Endometrium (tissue), 2 donors: ENCODE measurements at regions not wholly inside any gene's neighbourhood (a gene's known extent, or its start where the extent isn't known, plus 50 kb on each side); places are given as distances from the start of the nearest gene placed in this dataset.
"Not testable (repeated sequence)": the region's sequence is repeated elsewhere in the genome, so short reads cannot be mapped to it uniquely, and the experiment has no call there.

Experiments
- FAIRE-seq: peaks from 2 replicates; lab custom pipeline; 2012; peaks lifted over from hg19 to GRCh38; lab: Jason Lieb, UNC
- donor health status: control.
- donor health status: control.

DNA sequence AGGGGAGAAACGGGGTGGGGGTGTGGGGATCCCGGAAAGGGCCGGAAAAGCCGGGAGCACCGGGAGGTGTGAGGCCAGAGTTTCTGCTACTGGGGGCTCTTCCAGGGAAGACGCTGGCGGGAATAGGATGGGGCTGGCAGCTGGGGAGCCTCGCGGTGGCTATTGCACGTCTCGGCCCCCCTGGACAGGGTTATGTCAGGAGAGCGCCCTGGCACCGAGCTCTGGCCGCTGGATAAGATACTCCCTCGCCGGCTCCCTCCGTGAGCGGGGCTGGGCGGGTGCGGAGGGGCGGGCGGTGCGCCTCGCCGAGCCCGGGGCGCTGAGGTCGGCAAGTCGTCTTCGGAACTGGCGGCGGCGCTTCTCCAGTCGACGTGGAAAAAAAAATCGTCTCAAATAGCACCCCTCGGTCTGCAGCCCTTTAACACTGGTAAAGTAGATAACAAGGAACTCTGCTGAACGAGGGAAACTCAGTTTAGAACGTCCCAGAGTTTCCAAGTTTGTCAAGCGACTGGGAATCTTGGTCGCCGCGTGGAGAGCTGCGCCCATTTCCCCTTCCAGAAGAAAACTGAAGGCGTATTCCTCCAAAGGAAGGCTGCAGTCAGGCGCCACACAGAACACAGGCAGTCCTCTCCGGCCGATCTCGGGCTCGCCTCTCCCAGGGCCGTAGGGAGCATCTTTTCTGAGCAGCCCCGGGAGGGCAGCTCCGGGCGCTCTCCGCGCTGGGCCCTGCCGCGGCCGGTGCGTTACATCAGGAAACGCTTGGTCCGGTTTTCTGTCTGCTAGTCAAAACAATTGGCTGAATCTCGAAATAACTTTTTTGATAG is 115.1 kb downstream of the KCNRG start:
- no peak for FAIRE-seq

- FAIRE-seq = no peak
These were observed 117.0 kb downstream of the KCNRG start for GRCh38 chr13:50131920-50132903.

DNA sequence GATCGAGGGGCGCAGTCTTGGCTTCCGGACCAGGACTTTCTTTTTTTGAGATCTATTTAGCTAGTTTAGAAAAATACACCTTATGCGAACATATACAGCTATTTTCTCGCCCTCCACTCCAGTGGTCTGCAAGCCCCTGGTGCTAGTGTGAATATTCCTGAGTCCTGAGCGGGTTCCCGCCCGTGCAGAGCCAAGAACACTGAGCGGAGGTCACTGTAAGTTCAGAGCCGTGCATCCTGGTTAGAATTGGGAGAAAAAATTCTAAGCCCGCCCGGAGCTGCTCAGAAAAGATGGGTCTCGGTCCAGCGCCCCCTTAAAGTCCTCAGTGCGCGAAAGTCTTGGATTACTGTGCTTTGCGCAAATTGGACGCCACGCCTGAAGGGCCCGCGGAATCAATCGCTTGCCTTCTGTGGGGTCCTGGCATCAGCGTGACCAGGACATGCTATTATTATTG is 117.7 kb downstream of the KCNRG start:
- no peak for FAIRE-seq

DNA sequence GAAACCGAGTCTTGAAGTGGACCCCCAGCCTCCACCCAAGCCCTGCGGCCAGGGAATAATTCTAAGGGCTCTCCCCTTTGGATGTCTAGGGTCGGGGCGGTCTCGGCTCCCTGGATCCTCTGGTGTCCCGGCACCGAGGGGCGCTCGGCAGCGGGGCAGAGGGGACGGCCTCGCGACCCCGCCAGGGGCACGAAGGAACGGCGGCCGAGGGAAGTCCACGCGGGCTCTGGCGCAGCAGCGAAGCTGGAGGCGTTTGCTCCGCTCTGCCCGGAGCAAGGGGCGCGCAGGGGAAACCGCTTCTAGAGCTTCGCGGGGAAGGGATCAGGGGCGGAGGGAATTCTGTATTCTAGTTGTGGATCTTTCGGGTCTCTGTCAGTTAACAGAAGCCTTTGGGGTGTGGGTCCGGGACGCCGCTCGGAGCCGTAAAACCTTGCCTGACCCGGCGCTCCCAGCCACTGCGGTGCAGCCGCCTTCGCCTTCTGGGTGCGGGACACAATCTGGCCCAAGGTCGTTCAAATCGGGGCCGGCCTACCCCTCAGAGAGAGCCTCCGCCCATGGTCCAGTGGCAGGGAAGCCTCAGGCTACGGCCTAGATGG is 118.2 kb downstream of the KCNRG start:
- FAIRE-seq = no peak

DNA sequence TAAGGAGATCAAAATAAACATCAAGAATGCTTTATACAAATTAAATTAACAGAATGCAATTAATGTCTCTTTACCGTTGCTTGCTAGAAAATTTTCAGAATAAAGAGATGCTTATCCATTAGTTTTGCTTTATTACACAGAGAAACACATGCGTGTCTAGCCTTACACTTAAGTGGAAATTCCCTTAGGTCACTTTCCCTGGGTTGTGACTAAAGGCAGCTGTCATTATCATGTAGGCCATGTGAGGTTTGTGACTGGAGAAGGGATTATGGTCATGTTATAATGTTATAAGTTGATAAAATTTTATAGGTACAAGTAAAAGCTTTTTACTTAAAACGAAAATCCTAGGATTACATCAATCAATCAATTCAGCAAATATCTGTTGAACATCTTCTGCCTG is 121.0 kb downstream of the KCNRG start:
- no peak for FAIRE-seq

DNA sequence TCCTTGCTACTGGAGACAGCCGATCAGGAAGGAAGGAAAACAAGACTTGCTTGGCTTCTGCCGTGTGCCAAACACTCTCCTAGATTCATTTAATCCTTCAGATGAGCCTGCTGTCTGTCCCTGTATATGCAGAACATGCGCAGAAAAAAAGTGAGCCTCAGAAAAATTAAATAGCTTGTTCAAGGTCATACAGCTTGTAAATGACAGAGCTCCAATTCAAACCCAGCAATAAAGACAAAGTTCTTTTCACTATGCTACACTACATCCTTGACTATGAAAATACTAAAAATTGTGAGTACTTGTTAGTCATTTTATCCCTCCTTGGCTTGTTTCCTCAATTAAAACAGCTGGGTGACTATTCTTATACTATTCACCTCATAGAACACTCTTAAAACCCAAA is 121.4 kb downstream of the KCNRG start:
- FAIRE-seq = no peak

- FAIRE-seq = not testable (repeated sequence)
These were observed 124.2 kb downstream of the KCNRG start for GRCh38 chr13:50139435-50139934.

DNA sequence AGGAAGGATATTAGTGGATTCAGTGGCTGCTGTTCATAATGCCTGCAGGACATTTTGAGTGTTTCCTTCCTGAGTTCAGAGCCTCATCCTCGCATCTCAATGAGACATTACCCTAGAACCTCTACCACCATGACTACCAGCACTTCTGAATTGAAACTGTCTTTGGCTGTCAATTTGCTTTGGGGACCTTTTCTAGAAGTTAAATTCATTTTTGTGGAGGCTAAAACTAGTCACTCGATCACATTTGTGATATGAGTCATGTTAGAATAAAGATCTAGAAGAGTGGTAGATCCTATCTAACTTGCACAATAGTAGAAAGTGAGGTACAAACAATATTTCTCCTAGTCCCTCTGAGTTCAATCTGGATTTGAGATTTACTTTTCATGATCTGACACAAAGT is 124.9 kb downstream of the KCNRG start:
- no peak for FAIRE-seq

DNA sequence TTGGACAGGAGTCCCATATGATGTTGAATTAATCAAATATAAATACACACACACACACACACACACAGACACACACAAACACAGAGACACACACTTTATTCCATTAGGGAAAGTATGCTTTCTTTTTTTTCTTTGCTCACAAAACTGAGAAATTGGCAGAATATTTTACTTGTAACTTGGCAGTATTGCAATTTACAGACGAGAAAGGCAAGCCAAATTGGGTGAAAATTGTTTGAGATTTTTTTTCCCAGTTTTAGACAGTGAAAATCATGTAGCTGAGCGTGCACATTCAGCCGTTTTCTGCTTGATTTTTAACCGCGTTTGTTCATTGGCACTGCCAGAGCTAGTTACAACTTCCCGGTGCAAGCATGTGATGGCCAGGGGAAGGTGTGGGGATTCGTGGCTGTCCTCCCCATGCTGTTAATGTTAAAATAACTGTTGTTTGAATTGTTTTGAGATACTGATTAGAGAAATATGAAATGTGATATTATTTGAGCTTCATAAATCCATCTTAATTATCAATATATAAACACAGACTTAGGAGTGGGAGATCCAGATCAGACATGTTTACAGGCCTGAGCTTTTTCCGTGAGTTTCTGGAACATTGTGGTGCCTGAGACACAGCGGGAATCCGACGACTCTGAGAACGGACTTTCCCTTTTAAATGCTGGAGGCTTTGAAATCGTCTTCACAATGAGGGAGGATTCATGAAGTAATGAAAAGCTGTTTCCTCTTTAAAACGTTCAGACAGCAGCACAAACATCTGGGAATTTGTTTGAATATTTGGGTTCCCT is 125.5 kb downstream of the KCNRG start:
- FAIRE-seq = no peak

- FAIRE-seq = no peak
These were observed 126.2 kb downstream of the KCNRG start for GRCh38 chr13:50141375-50141975.

GRCh38 chr13:50144246-50145160 is 129.3 kb downstream of the KCNRG start:
- no peak for FAIRE-seq

- FAIRE-seq = peak; percentile 53
These were observed 134.0 kb downstream of the KCNRG start for GRCh38 chr13:50149214-50149613.

DNA sequence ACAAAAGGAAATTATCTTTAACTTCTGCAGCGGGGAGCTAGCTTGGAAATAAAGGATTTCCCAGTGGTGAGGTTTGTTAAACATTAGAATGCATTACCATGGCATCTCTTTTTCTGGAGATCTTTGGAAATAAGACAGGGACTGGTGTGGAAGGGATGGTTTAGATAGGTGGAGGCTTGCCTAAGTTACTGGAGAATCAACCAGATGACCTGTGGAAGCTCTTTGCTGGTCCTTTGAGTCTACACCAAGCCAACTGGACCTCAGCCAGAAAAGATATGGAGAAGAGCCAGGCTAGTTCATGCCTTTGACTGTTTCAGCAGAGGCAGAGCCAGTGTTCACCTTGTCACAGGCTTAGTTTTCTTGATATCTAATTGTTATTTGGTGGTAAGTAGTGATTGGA is 134.7 kb downstream of the KCNRG start:
- FAIRE-seq = no peak

- peak; percentile 12 for FAIRE-seq
These were observed 137.0 kb downstream of the KCNRG start for GRCh38 chr13:50152224-50152623.

DNA sequence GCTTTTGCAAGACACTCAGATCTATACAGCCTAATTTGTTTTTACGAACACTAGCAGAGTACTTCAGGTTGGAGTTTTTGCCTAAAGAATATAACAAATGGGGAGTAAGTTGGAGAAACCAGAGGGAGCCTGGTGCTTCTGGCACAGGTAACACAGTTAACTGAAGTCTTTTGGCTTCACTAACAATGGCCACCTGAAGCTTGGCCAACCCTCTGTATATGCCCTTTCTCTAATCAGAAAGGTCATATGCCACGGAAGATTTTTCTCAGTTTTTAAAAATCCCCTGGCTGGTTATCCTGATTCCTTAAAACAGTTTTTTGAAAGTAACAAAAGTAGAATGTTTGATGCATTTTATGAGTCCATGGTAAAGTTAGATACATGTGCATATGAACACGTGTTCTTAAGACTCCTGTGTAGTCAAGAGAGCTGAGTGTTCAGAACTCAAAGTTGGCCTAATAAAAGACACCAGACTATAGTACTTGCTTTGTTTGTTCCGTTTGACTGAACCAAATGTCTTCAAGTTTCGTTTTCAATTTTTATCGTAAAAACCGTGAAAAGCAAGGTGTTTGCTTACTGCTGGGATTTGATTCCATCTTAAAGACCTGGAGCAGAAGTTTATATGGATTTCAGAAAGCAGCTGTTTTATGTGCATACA is 137.5 kb downstream of the KCNRG start:
- FAIRE-seq = no peak

GRCh38 chr13:50153401-50153800 is 138.2 kb downstream of the KCNRG start:
- FAIRE-seq = no peak

GRCh38 chr13:50153876-50154275 is 138.6 kb downstream of the KCNRG start:
- no peak for FAIRE-seq

- FAIRE-seq = no peak
These were observed 139.5 kb downstream of the KCNRG start for GRCh38 chr13:50154697-50155096.

- FAIRE-seq = no peak
These were observed 140.9 kb downstream of the KCNRG start for GRCh38 chr13:50156140-50156539.
